ENCODE measurements at regions not wholly inside any gene's neighbourhood (a gene's known extent, or its start where the extent isn't known, plus 50 kb on each side); places are given as distances from the start of the nearest gene placed in this dataset.
"Not testable (repeated sequence)": the region's sequence is repeated elsewhere in the genome, so short reads cannot be mapped to it uniquely, and the experiment has no call there.

GRCh38 chr22:48639021-48639795, 1188.5 kb downstream of the BRD1 start:
- no peak for DNase-seq (ENCODE audit: low read depth)

GRCh38 chr22:48637231-48637630, 1190.4 kb downstream of the BRD1 start:
- no peak for DNase-seq (ENCODE audit: low read depth)

GRCh38 chr22:48636746-48637145, 1190.9 kb downstream of the BRD1 start:
- no peak for DNase-seq (ENCODE audit: low read depth)

GRCh38 chr22:48635816-48636215, 1191.9 kb downstream of the BRD1 start:
- DNase-seq (ENCODE audit: low read depth): no peak

GRCh38 chr22:48635031-48635430, 1192.6 kb downstream of the BRD1 start:
- no peak for DNase-seq (ENCODE audit: low read depth)

GRCh38 chr22:48633996-48634836, 1193.5 kb downstream of the BRD1 start:
- no peak for DNase-seq (ENCODE audit: low read depth)

GRCh38 chr22:48632646-48633246, 1194.9 kb downstream of the BRD1 start:
- DNase-seq (ENCODE audit: low read depth): no peak

- DNase-seq (ENCODE audit: low read depth): no peak
These were observed 1196.3 kb downstream of the BRD1 start for GRCh38 chr22:48631288-48631863.

GRCh38 chr22:48630848-48631247, 1196.8 kb downstream of the BRD1 start:
- no peak for DNase-seq (ENCODE audit: low read depth)

GRCh38 chr22:48630433-48630754, 1197.3 kb downstream of the BRD1 start:
- DNase-seq (ENCODE audit: low read depth): no peak

- no peak for DNase-seq (ENCODE audit: low read depth)
These were observed 1197.8 kb downstream of the BRD1 start for GRCh38 chr22:48629631-48630432.

GRCh38 chr22:48628891-48629543, 1198.7 kb downstream of the BRD1 start:
- no peak for DNase-seq (ENCODE audit: low read depth)

GRCh38 chr22:48627966-48628365, 1199.7 kb downstream of the BRD1 start:
- DNase-seq (ENCODE audit: low read depth): no peak

- no peak for DNase-seq (ENCODE audit: low read depth)
These were observed 1200.5 kb downstream of the BRD1 start for GRCh38 chr22:48627203-48627602.

- no peak for DNase-seq (ENCODE audit: low read depth)
These were observed 1203.3 kb downstream of the BRD1 start for GRCh38 chr22:48624401-48624800.

GRCh38 chr22:48622891-48623545, 1204.7 kb downstream of the BRD1 start:
- DNase-seq (ENCODE audit: low read depth): no peak

- no peak for DNase-seq (ENCODE audit: low read depth)
These were observed 1206.6 kb downstream of the BRD1 start for GRCh38 chr22:48621085-48621484.

GRCh38 chr22:48620460-48620859, 1207.2 kb downstream of the BRD1 start:
- DNase-seq (ENCODE audit: low read depth): not testable (repeated sequence)

GRCh38 chr22:48619721-48620120, 1208.0 kb downstream of the BRD1 start:
- no peak for DNase-seq (ENCODE audit: low read depth)

GRCh38 chr22:48618326-48618725, 1209.3 kb downstream of the BRD1 start:
- DNase-seq (ENCODE audit: low read depth): no peak

- DNase-seq (ENCODE audit: low read depth): no peak
These were observed 1211.0 kb downstream of the BRD1 start for GRCh38 chr22:48616656-48617055.

Data from HS-5 (cell line).